Keratinocyte (primary cell): ENCODE measurements at regions not wholly inside any gene's neighbourhood (a gene's known extent, or its start where the extent isn't known, plus 50 kb on each side); places are given as distances from the start of the nearest gene placed in this dataset.

Experiments used
- EZH2 ChIP-seq: IDR thresholded peaks from one replicate; pipeline ENCODE4 v1.6.1; 2012; ENCODE audit warnings: inconsistent platforms, mild to moderate bottlenecking, low read length, moderate library complexity
- TF ChIP-seq, protein P1 (sequence below), 3 experiments: IDR thresholded peaks in 1 of 3; conservative IDR thresholded peaks in 1 of 3; optimal IDR thresholded peaks in 1 of 3; 2 replicates in 2 of 3; 3 replicates in 1 of 3; pipeline versions ENCODE3 to v1.5.1; 2011; ENCODE audit warnings: low read length in 3 of 3, mild to moderate bottlenecking in 3 of 3, moderate library complexity in 2 of 3, control low read depth in 1 of 3, inconsistent platforms in 1 of 3; ENCODE audit not compliant: insufficient read depth in 2 of 3; ENCODE audit errors: extremely low read depth in 1 of 3

GRCh38 chr3:99170867-99171517 is 269.5 kb upstream of the DCBLD2 start:
- TF ChIP-seq EZH2 = no peak
- TF ChIP-seq, protein P1, sequence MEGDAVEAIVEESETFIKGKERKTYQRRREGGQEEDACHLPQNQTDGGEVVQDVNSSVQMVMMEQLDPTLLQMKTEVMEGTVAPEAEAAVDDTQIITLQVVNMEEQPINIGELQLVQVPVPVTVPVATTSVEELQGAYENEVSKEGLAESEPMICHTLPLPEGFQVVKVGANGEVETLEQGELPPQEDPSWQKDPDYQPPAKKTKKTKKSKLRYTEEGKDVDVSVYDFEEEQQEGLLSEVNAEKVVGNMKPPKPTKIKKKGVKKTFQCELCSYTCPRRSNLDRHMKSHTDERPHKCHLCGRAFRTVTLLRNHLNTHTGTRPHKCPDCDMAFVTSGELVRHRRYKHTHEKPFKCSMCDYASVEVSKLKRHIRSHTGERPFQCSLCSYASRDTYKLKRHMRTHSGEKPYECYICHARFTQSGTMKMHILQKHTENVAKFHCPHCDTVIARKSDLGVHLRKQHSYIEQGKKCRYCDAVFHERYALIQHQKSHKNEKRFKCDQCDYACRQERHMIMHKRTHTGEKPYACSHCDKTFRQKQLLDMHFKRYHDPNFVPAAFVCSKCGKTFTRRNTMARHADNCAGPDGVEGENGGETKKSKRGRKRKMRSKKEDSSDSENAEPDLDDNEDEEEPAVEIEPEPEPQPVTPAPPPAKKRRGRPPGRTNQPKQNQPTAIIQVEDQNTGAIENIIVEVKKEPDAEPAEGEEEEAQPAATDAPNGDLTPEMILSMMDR (optimal IDR thresholded peaks at IDR 0.05 in 1 of 3, IDR thresholded peaks at IDR 0.05 in 1 of 3, conservative IDR thresholded peaks at IDR 0.05 in 1 of 3; ENCODE audit: extremely low read depth in 1 of 3, insufficient read depth in 2 of 3, low read length in 3 of 3) = no peak
